SK-N-MC (cell line): ENCODE measurements at regions not wholly inside any gene's neighbourhood (a gene's known extent, or its start where the extent isn't known, plus 50 kb on each side); places are given as distances from the start of the nearest gene placed in this dataset.

Experiments
- EZH2 ChIP-seq: fragments of 200-600 bp; sonication (generic); IDR thresholded peaks from one replicate; pipeline ENCODE4 v1.6.1; 2017; ENCODE audit warnings: antibody characterized with exemption
- POLR2AphosphoS5 ChIP-seq: IDR thresholded peaks from 2 replicates; pipeline ENCODE4 v1.6.1; 2012; ENCODE audit warnings: mild to moderate bottlenecking, low read depth, low read length, borderline replicate concordance

DNA sequence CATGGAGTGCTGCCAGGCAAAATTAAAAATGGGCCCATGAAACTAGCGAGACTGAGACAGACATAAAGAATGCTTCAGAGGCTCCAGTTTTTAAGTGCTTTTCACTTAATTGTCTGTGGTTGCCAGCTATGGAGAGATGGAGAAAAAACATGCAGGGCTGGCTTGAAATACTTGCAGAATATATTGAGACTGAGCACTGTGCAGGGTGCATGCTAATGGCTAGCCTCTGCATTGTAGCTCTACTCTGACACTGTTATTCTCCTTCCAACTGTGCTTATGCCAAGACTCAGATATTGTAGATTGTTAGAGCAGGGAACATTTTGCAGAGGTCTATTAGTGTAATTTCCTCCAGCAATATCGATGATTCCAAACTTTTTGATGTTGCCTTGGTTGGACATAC lies 735.0 kb downstream of the PDCD6IP start:
- TF ChIP-seq POLR2AphosphoS5: no peak
- TF ChIP-seq EZH2: no peak
